K562 (cell line): ENCODE measurements at regions not wholly inside any gene's neighbourhood (a gene's known extent, or its start where the extent isn't known, plus 50 kb on each side); places are given as distances from the start of the nearest gene placed in this dataset.

ENCODE experiments used
- ELF1 ChIP-seq: fragments of 200-800 bp; sonication (Bioruptor generic); IDR thresholded peaks from 2 replicates; pipeline ENCODE4 v1.6.1; 2016; ENCODE audit warnings: missing genetic modification characterization, missing compliant biosample characterization
- ETV6 ChIP-seq, 3 experiments: fragments of 150-350 bp in 1 of 3; sonication (generic) in 1 of 3; formaldehyde crosslinking in 1 of 3; IDR thresholded peaks; 2 replicates each; pipeline versions ENCODE4 v1.6.1 to v1.8.0; 2014 to 2022; ENCODE audit warnings: borderline replicate concordance in 2 of 3, low read depth in 2 of 3, antibody characterized with exemption in 1 of 3, low read length in 1 of 3, mild to moderate bottlenecking in 1 of 3, missing genetic modification reagents in 1 of 3
- FOXM1 ChIP-seq, 2 experiments: fragments of 450-650 bp in 1 of 2; sonication (generic) in 1 of 2; formaldehyde crosslinking in 1 of 2; IDR thresholded peaks; 2 replicates each; pipeline versions ENCODE4 v1.6.1 to v1.9.0; 2017 to 2022; ENCODE audit warnings: low read depth in 2 of 2, mild to moderate bottlenecking in 2 of 2, missing genetic modification reagents in 1 of 2, moderate library complexity in 1 of 2
- KAT7 ChIP-seq: sonication (generic); formaldehyde crosslinking; IDR thresholded peaks from 2 replicates; pipeline ENCODE4 v1.8.0; 2022; ENCODE audit warnings: missing genetic modification reagents, mild to moderate bottlenecking, borderline replicate concordance
- PHTF2 ChIP-seq: fragments of 250-450 bp; sonication (Bioruptor Pico); IDR thresholded peaks from 2 replicates; pipeline ENCODE4 v1.5.0; 2021; ENCODE audit warnings: mild to moderate bottlenecking
- POLR3G ChIP-seq: IDR thresholded peaks from 2 replicates; pipeline ENCODE4 v1.6.1; 2011; ENCODE audit not compliant: insufficient read length, insufficient replicate concordance; ENCODE audit errors: extremely low read depth
- PTTG1 ChIP-seq: fragments of 450-650 bp; IDR thresholded peaks from 2 replicates; pipeline ENCODE4 v1.6.1; 2016; ENCODE audit warnings: low read depth, mild to moderate bottlenecking, missing genetic modification characterization, missing compliant biosample characterization
- SMARCC2 ChIP-seq: fragments of 450-650 bp; IDR thresholded peaks from 2 replicates; pipeline ENCODE4 v1.6.1; 2017; ENCODE audit warnings: antibody characterized with exemption, moderate library complexity, mild to moderate bottlenecking, low read depth
- SMARCE1 ChIP-seq: fragments of 450-650 bp; IDR thresholded peaks from 2 replicates; pipeline ENCODE4 v1.7.1; 2016; ENCODE audit warnings: mild to moderate bottlenecking
- TEAD1 ChIP-seq, 2 experiments: fragments of 450-650 bp in 1 of 2; sonication (generic) in 1 of 2; formaldehyde crosslinking; IDR thresholded peaks; 2 replicates each; pipeline versions ENCODE4 v1.4.0 to v1.8.0; 2020 to 2022; ENCODE audit warnings: mild to moderate bottlenecking in 2 of 2, missing genetic modification reagents in 1 of 2
- WHSC1 ChIP-seq: IDR thresholded peaks from one replicate; pipeline ENCODE4 v1.6.1; 2012; ENCODE audit warnings: low read length, control low read depth, inconsistent platforms
- ZBTB17 ChIP-seq: fragments of 450-650 bp; formaldehyde crosslinking; IDR thresholded peaks from 2 replicates; pipeline ENCODE4 v1.4.0; 2020; ENCODE audit warnings: mild to moderate bottlenecking
- ZNF212 ChIP-seq: fragments of 450-650 bp; formaldehyde crosslinking; IDR thresholded peaks from 2 replicates; pipeline ENCODE4 v1.4.0; 2020; ENCODE audit warnings: mild to moderate bottlenecking
- ZNF232 ChIP-seq: sonication (generic); formaldehyde crosslinking; IDR thresholded peaks from 2 replicates; pipeline ENCODE4 v1.8.0; 2022; ENCODE audit warnings: mild to moderate bottlenecking, missing genetic modification reagents
- ZNF668 ChIP-seq: fragments of 250-450 bp; sonication (Bioruptor Pico); IDR thresholded peaks from 2 replicates; pipeline ENCODE4 v1.8.0; 2022; ENCODE audit warnings: mild to moderate bottlenecking, inconsistent platforms
- ZNF75A ChIP-seq: fragments of 450-650 bp; formaldehyde crosslinking; IDR thresholded peaks from 2 replicates; pipeline ENCODE4 v1.4.0; 2020; ENCODE audit warnings: mild to moderate bottlenecking
- TF ChIP-seq, protein P1 (sequence below), 2 experiments: fragments of 450-650 bp in 1 of 2; sonication (generic) in 1 of 2; formaldehyde crosslinking in 1 of 2; IDR thresholded peaks in 1 of 2; conservative IDR thresholded peaks in 1 of 2; 2 replicates each; pipeline versions ENCODE4 v1.6.1 to v1.8.1; 2016 to 2023; ENCODE audit warnings: mild to moderate bottlenecking in 2 of 2, moderate library complexity in 2 of 2, inconsistent platforms in 1 of 2, missing genetic modification reagents in 1 of 2
- TF ChIP-seq, protein P2 (sequence below): fragments of 450-650 bp; IDR thresholded peaks from 2 replicates; pipeline ENCODE4 v1.7.1; 2018; ENCODE audit warnings: mild to moderate bottlenecking, low read depth; ENCODE audit not compliant: partially characterized antibody
- TF ChIP-seq, protein P3 (sequence below): fragments of 450-650 bp; IDR thresholded peaks from 2 replicates; pipeline ENCODE4 v1.6.1; 2017; ENCODE audit warnings: antibody characterized with exemption, mild to moderate bottlenecking

DNA sequence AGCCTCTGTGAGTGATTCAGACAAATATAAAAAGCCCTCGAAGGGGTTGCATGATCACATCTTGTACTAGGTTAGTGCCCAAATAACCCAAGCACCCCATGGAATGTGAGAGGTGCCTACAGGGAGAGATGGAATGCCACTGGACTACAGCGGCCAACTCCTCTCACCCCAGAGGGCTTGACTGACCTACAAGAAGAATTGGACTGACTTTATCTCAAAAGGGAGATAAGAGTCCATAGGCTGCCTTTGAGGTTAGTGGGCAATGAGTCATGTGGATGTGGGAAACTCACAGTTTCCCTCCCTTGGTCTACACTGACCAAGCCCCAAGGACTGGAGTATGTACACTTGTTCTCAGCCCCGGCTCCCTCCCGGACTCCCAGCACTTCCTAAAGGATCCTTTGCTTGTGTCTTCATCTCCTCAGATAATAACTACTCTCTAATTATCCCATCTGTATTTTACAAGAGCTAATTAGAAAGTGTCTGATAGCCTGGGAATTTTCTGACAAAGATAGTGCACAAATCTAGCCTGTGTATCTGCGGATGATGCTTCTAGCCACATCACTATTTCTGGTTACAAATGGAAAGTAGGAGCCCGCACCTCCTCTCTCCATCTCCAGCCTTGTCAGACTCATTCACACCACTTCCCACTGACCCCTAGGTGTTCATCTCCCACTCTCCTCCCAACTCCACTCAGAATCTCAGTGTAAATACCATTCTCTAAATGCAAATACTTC lies 547.8 kb upstream of the TBL1XR1 start (continued):
- no peak for TF ChIP-seq PTTG1
- TF ChIP-seq, protein P1, sequence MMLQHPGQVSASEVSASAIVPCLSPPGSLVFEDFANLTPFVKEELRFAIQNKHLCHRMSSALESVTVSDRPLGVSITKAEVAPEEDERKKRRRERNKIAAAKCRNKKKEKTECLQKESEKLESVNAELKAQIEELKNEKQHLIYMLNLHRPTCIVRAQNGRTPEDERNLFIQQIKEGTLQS (IDR thresholded peaks at IDR 0.05): peak; percentile 38; the same call in 1 of the 2 replicates
- TF ChIP-seq, protein P1 (CRISPR knock-in tag; conservative IDR thresholded peaks at IDR 0.05): no peak
- TF ChIP-seq TEAD1 (CRISPR knock-in tag; IDR thresholded peaks at IDR 0.05): peak in 1 of 2 experiments; percentile 13; a peak in 1 of 4 replicates
- TF ChIP-seq ETV6 (IDR thresholded peaks at IDR 0.05; ENCODE audit: borderline replicate concordance in 1 of 2, low read depth in 2 of 2, low read length in 1 of 2): no peak
- no peak for TF ChIP-seq ETV6 (CRISPR knock-in tag; IDR thresholded peaks at IDR 0.05; ENCODE audit: borderline replicate concordance)
- peak; percentile 64; the same call in 1 of the 2 replicates for TF ChIP-seq ZNF75A (CRISPR knock-in tag)
- TF ChIP-seq, protein P2, sequence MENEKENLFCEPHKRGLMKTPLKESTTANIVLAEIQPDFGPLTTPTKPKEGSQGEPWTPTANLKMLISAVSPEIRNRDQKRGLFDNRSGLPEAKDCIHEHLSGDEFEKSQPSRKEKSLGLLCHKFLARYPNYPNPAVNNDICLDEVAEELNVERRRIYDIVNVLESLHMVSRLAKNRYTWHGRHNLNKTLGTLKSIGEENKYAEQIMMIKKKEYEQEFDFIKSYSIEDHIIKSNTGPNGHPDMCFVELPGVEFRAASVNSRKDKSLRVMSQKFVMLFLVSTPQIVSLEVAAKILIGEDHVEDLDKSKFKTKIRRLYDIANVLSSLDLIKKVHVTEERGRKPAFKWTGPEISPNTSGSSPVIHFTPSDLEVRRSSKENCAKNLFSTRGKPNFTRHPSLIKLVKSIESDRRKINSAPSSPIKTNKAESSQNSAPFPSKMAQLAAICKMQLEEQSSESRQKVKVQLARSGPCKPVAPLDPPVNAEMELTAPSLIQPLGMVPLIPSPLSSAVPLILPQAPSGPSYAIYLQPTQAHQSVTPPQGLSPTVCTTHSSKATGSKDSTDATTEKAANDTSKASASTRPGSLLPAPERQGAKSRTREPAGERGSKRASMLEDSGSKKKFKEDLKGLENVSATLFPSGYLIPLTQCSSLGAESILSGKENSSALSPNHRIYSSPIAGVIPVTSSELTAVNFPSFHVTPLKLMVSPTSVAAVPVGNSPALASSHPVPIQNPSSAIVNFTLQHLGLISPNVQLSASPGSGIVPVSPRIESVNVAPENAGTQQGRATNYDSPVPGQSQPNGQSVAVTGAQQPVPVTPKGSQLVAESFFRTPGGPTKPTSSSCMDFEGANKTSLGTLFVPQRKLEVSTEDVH: no peak
- no peak for TF ChIP-seq KAT7 (CRISPR knock-in tag)
- TF ChIP-seq SMARCE1: peak; percentile 79; the same call in 1 of the 2 replicates
- no peak for TF ChIP-seq ELF1 (tag)
- TF ChIP-seq PHTF2 (CRISPR knock-in tag): no peak
- TF ChIP-seq FOXM1 (IDR thresholded peaks at IDR 0.05; ENCODE audit: low read depth): no peak
- no peak for TF ChIP-seq FOXM1 (CRISPR knock-in tag; IDR thresholded peaks at IDR 0.05; ENCODE audit: low read depth)
- TF ChIP-seq ZNF232 (CRISPR knock-in tag): no peak
- 0 out of 2 replicates have a peak, but pooled peaks have one; percentile 22 for TF ChIP-seq SMARCC2
- no peak for TF ChIP-seq ZBTB17 (CRISPR knock-in tag)
- no peak for TF ChIP-seq ZNF212 (CRISPR knock-in tag)
- TF ChIP-seq, protein P3, sequence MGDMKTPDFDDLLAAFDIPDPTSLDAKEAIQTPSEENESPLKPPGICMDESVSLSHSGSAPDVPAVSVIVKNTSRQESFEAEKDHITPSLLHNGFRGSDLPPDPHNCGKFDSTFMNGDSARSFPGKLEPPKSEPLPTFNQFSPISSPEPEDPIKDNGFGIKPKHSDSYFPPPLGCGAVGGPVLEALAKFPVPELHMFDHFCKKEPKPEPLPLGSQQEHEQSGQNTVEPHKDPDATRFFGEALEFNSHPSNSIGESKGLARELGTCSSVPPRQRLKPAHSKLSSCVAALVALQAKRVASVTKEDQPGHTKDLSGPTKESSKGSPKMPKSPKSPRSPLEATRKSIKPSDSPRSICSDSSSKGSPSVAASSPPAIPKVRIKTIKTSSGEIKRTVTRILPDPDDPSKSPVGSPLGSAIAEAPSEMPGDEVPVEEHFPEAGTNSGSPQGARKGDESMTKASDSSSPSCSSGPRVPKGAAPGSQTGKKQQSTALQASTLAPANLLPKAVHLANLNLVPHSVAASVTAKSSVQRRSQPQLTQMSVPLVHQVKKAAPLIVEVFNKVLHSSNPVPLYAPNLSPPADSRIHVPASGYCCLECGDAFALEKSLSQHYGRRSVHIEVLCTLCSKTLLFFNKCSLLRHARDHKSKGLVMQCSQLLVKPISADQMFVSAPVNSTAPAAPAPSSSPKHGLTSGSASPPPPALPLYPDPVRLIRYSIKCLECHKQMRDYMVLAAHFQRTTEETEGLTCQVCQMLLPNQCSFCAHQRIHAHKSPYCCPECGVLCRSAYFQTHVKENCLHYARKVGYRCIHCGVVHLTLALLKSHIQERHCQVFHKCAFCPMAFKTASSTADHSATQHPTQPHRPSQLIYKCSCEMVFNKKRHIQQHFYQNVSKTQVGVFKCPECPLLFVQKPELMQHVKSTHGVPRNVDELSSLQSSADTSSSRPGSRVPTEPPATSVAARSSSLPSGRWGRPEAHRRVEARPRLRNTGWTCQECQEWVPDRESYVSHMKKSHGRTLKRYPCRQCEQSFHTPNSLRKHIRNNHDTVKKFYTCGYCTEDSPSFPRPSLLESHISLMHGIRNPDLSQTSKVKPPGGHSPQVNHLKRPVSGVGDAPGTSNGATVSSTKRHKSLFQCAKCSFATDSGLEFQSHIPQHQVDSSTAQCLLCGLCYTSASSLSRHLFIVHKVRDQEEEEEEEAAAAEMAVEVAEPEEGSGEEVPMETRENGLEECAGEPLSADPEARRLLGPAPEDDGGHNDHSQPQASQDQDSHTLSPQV: no peak
- TF ChIP-seq POLR3G: no peak
- no peak for TF ChIP-seq ZNF668 (CRISPR knock-in tag)
- no peak for TF ChIP-seq WHSC1
